ENCODE measurements at regions not wholly inside any gene's neighbourhood (a gene's known extent, or its start where the extent isn't known, plus 50 kb on each side); places are given as distances from the start of the nearest gene placed in this dataset.
A peak's percentile ranks its signal among the peaks of the same experiment; 100 is the strongest.

DNA sequence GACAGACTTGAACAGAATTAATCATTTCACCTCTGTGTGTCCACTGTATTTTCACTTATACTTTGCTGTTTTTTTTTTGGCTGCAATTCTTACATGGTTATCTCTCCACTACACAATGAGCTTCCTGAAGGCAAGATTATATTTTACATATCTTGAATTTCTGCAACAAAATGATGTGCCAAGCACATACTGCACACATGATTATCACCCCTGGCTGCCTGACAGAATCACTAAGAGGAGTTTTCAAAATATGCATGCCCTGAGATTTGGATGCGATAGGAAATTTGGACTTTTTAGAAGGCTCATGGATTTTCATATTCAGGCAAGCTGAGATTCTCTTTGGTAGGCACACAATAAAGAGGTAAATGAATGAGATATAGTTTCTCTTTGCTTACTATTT lies 1162.1 kb upstream of the IGFBP7 start:
- intact Hi-C loops (cut with DNase I) = no loop called here

DNA sequence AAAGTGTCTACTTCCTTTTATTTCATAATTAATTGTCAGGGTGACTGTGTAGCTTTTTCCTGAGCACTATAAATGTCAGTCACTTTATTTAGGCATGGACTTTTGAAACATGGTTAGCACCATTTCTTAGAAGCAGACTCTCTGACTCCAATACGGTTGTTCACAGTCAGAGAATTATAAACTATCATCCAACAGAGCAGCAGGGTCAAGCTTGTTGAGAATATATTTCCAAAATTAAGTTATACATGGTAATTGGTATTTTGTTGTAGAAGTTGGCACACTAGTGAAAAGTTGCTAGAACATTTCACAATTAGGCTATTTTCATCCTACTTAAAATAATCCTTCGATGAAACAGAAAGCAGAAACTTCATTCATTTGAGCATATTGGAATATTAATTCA lies 1155.5 kb upstream of the IGFBP7 start:
- no peak for DNase-seq (ENCODE audit: low spot score)
- intact Hi-C loops (cut with DNase I) = no loop called here

More for the DNA sequence above, 1162.1 kb upstream of the IGFBP7 start:
- DNase-seq (ENCODE audit: low spot score) = no peak

DNA sequence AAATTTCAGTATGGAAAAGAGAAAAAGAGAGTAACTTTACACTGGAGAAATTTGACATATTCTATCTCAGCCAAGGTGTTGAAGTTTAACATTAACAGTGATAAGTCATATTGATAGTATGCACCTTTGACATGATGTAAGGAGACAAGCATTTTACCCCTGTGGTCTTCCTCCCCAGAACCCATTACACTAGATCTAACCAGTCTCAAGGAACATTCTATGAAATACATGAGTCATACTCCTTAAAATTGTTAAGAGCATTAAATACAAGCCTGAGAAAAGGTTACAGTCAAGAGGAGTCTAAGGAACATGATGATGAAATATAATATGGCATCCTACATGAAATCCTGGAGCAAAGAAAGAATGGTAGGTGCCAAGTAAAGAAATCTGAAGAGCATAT lies 1151.3 kb upstream of the IGFBP7 start:
- intact Hi-C loops (cut with DNase I) = loop anchor here in 1 of 2 donors (5.0 kb wide), 1 partner anchor 1166 kb away; no protein-coding TSS in a partner anchor
- DNase-seq (ENCODE audit: low spot score) = no peak

GRCh38 chr4:58254291-58254690 lies 1144.1 kb upstream of the IGFBP7 start:
- intact Hi-C loops (cut with DNase I) = no loop called here
- no peak for DNase-seq (ENCODE audit: low spot score)

GRCh38 chr4:58252656-58253055 lies 1142.5 kb upstream of the IGFBP7 start:
- intact Hi-C loops (cut with DNase I) = no loop called here
- no peak for DNase-seq (ENCODE audit: low spot score)

- intact Hi-C loops (cut with DNase I) = no loop called here
- DNase-seq (ENCODE audit: low spot score) = no peak
Measured at GRCh38 chr4:58247792-58248191, 1137.6 kb upstream of the IGFBP7 start.

DNA sequence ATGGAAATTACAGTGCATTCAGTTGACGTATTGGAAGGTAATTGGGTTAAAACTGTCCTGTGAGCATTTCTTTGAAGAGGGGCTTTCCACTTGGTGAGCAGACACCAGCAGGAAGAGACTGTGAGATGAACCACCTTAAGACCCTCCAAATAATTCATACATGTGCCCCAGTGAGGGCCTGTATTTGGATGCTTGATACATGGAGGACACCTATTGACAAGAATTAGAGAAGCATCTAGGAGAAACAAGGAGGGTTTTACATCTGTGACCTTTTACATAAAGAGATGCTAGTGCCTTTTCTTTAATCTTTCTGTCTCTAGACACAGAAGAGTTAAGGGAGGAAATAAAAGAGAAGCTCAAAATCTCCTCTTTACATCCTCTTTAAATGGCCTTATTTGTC lies 1115.3 kb upstream of the IGFBP7 start:
- intact Hi-C loops (cut with DNase I) = no loop called here
- no peak for DNase-seq (ENCODE audit: low spot score)

DNA sequence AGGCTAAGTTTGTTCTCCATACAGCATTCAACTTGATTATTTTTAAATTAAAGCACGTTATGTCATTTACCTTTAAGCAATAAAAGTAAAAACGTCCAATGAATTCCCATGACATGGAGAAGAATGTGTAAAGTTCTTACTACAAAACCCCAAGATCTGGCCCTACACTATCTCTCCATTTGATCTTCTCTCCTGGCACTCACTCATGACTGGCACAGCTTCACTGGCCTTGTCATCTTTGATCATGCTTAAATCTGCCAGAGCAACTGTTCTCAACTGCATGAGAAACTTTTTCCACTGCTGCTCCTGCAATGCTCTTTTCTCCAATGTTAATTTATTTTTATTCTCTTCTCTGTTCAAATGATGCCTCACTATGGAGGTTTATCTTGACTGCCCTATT lies 1109.0 kb upstream of the IGFBP7 start:
- no peak for DNase-seq (ENCODE audit: low spot score)
- intact Hi-C loops (cut with DNase I) = no loop called here

- intact Hi-C loops (cut with DNase I) = no loop called here
- DNase-seq (ENCODE audit: low spot score) = no peak
Measured at GRCh38 chr4:58216461-58216860, 1106.3 kb upstream of the IGFBP7 start.

GRCh38 chr4:58214376-58214775 lies 1104.2 kb upstream of the IGFBP7 start:
- intact Hi-C loops (cut with DNase I) = no loop called here
- no peak for DNase-seq (ENCODE audit: low spot score)

DNA sequence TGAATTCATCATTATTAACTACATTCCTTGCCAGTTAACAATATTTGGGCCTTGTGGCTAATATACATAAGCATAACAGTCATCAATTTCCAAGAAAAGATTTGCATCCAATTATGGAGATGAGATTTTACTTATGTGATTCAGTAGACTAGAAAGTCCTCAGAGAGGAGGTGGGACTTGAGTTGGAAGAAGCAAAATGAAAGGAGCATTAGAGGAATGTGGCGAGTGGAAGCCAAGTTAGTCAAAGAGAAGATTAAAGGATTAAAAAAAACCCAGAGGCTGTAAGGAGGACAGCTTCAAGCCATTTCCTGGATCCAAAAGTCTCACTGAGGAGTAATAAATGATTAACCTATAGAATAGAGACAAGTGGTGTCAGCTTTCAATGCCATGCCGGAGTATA lies 1099.4 kb upstream of the IGFBP7 start:
- intact Hi-C loops (cut with DNase I) = no loop called here
- DNase-seq (ENCODE audit: low spot score) = no peak

- intact Hi-C loops (cut with DNase I) = no loop called here
- no peak for DNase-seq (ENCODE audit: low spot score)
Measured at GRCh38 chr4:58209001-58209400, 1098.8 kb upstream of the IGFBP7 start.

GRCh38 chr4:58205446-58206235 lies 1095.5 kb upstream of the IGFBP7 start:
- no peak for DNase-seq (ENCODE audit: low spot score)
- intact Hi-C loops (cut with DNase I) = no loop called here

GRCh38 chr4:58192217-58192616 lies 1082.0 kb upstream of the IGFBP7 start:
- no peak for DNase-seq (ENCODE audit: low spot score)
- intact Hi-C loops (cut with DNase I) = no loop called here

DNA sequence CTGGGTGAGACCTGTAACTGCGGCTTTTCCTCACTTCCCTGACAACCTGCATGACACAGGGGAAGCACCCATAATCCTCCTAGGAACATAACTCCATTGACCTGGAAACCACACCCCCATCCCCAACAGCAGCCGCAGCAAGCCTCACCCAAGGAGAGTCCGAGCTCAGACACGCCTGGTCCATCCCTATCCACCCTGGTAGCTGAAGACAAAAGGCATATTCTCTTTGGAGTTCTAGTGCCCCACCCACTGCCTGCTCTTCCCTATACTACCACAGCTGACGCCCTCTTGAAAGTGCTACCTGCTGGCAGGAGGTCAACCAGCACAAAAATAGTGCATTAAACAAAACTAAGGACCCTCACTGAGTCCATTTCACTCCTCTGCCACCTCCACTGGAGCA lies 1080.9 kb upstream of the IGFBP7 start:
- intact Hi-C loops (cut with DNase I) = no loop called here
- DNase-seq (ENCODE audit: low spot score) = no peak

DNA sequence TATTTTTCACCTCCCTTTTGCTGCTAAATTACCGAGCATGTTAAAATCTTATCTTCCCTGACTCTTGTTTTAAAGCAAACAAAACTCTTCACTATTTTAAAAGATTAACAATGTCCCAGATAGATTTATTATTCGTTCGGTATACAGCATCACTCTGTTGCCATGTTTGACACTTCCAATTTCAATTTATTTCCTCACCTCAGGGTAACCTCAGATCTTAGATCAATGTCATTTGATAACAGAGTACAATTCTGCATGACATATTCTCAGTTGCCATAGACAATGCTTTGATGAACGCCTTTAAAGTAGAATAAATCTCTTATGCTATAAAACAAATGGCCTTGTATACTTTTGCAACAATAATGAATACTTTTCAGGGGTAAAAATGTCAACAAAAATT lies 1078.1 kb upstream of the IGFBP7 start:
- intact Hi-C loops (cut with DNase I) = no loop called here
- no peak for DNase-seq (ENCODE audit: low spot score)

- intact Hi-C loops (cut with DNase I) = no loop called here
- no peak for DNase-seq (ENCODE audit: low spot score)
Measured at GRCh38 chr4:58175024-58175423, 1064.8 kb upstream of the IGFBP7 start.

- no peak for DNase-seq (ENCODE audit: low spot score)
- intact Hi-C loops (cut with DNase I) = no loop called here
Measured at GRCh38 chr4:58166490-58166889, 1056.3 kb upstream of the IGFBP7 start.

DNA sequence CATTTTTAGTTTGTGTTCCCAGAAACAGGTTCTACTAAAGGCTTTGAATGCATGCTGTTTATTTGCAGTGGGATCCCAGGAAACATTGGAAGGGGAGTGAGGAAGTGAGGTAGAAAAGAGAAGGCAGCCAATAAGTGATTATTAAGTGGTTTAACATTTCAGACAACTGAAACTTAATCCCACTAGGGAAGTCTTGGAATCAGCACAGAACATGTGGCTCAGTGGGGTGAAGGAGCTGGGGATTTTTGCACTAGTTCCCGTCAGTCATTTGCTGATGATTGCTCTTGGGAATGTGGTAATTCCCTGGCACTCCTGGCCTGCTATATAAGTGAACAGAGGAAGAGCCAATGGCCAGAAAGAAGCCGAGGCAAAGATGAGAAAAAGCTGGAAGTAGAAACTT lies 1053.0 kb upstream of the IGFBP7 start:
- peak; percentile 66 for DNase-seq (ENCODE audit: low spot score)
- intact Hi-C loops (cut with DNase I) = no loop called here

GRCh38 chr4:58149404-58150085 lies 1039.4 kb upstream of the IGFBP7 start:
- intact Hi-C loops (cut with DNase I) = no loop called here
- DNase-seq (ENCODE audit: low spot score) = peak; percentile 58

DNA sequence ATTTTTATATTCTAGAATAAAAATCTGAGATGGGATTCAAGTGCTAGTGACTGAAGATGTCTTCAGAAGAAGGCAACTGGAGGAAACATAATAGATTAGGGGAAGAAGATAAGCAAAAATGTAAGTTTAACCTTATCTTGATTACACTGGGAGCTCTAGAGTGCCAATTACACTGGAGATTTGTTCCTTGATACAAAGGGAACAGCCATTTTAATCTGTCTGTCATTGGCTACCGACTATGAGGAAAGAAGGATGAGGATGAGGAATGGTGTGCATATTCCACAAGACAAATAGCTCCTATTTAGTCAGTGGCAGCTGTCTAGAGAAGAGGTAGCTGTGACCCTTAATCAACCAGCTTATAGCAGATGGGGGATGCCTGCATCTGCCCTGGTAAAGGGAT lies 1034.5 kb upstream of the IGFBP7 start:
- intact Hi-C loops (cut with DNase I) = no loop called here
- DNase-seq (ENCODE audit: low spot score) = no peak

All from posterior vena cava (tissue), 2 donors.